ENCODE measurements at regions not wholly inside any gene's neighbourhood (a gene's known extent, or its start where the extent isn't known, plus 50 kb on each side); places are given as distances from the start of the nearest gene placed in this dataset.

- no peak overlapping the region for H3K4me2 ChIP-seq (ENCODE audit: low read depth, low read length, poor library complexity, severe bottlenecking)
- no peak overlapping the region for H3K4me3 ChIP-seq (ENCODE audit: low read length, poor library complexity, severe bottlenecking)
- H3K4me1 ChIP-seq (ENCODE audit: insufficient read depth, low read length, poor library complexity, severe bottlenecking), result no peaks in the 10 kb centered on the region
- H3K9me3 ChIP-seq (ENCODE audit: insufficient read depth, low read depth, low read length), result no peaks in the 10 kb centered on the region
- no peaks in the 10 kb centered on the region for H3F3A ChIP-seq (ENCODE audit: low read depth)
- H3K27me3 ChIP-seq (ENCODE audit: insufficient read depth, low read length, poor library complexity, severe bottlenecking), result no peaks in the 10 kb centered on the region
- H3K9me2 ChIP-seq (replicated peaks; ENCODE audit: low read depth, low read length), result no peaks in the 10 kb centered on the region
- H3K79me2 ChIP-seq (ENCODE audit: insufficient read depth, low read length), result no peaks in the 10 kb centered on the region
- H3K9ac ChIP-seq (ENCODE audit: low read depth, low read length, poor library complexity, severe bottlenecking), result no peak overlapping the region
- H4K20me1 ChIP-seq (ENCODE audit: insufficient read depth, low read length, poor library complexity, severe bottlenecking), result no peaks in the 10 kb centered on the region
- TF ChIP-seq EZH2phosphoT487 (IDR thresholded peaks at IDR 0.05; ENCODE audit: borderline replicate concordance) (no peak), CTCF (conservative IDR thresholded peaks at IDR 0.05; ENCODE audit: low read length) (no peak)
- no peaks in the 10 kb centered on the region for H3K36me3 ChIP-seq (ENCODE audit: insufficient read depth, low read length)
- no peak overlapping the region for H2AFZ ChIP-seq (ENCODE audit: low read length)
These were observed 717.7 kb downstream of the LIG4 start for GRCh38 chr13:107497661-107498060.

- H3K36me3 ChIP-seq (ENCODE audit: insufficient read depth, low read length), result no peaks in the 10 kb centered on the region
- H4K20me1 ChIP-seq (ENCODE audit: insufficient read depth, low read length, poor library complexity, severe bottlenecking), result no peaks in the 10 kb centered on the region
- H3F3A ChIP-seq (ENCODE audit: low read depth), result no peaks in the 10 kb centered on the region
- H3K4me3 ChIP-seq (ENCODE audit: low read length, poor library complexity, severe bottlenecking), result no peak overlapping the region
- no peak overlapping the region for H3K9ac ChIP-seq (ENCODE audit: low read depth, low read length, poor library complexity, severe bottlenecking)
- H3K4me2 ChIP-seq (ENCODE audit: low read depth, low read length, poor library complexity, severe bottlenecking), result no peak overlapping the region
- H3K9me2 ChIP-seq (replicated peaks; ENCODE audit: low read depth, low read length), result no peaks in the 10 kb centered on the region
- TF ChIP-seq CTCF (conservative IDR thresholded peaks at IDR 0.05; ENCODE audit: low read length) (no peak), EZH2phosphoT487 (IDR thresholded peaks at IDR 0.05; ENCODE audit: borderline replicate concordance) (no peak)
- no peaks in the 10 kb centered on the region for H3K27me3 ChIP-seq (ENCODE audit: insufficient read depth, low read length, poor library complexity, severe bottlenecking)
- H3K4me1 ChIP-seq (ENCODE audit: insufficient read depth, low read length, poor library complexity, severe bottlenecking), result no peaks in the 10 kb centered on the region
- H2AFZ ChIP-seq (ENCODE audit: low read length), result no peak overlapping the region
- H3K79me2 ChIP-seq (ENCODE audit: insufficient read depth, low read length), result no peaks in the 10 kb centered on the region
- H3K9me3 ChIP-seq (ENCODE audit: insufficient read depth, low read depth, low read length), result no peaks in the 10 kb centered on the region
These were observed 722.1 kb downstream of the LIG4 start for GRCh38 chr13:107493266-107493665.

GRCh38 chr13:107482688-107483087 lies 732.6 kb downstream of the LIG4 start:
- no peaks in the 10 kb centered on the region for H3K27me3 ChIP-seq (ENCODE audit: insufficient read depth, low read length, poor library complexity, severe bottlenecking)
- TF ChIP-seq CTCF (conservative IDR thresholded peaks at IDR 0.05; ENCODE audit: low read length), result no peak
- TF ChIP-seq EZH2phosphoT487 (IDR thresholded peaks at IDR 0.05; ENCODE audit: borderline replicate concordance), result no peak

More at GRCh38 chr13:107482688-107483087, 732.6 kb downstream of the LIG4 start:
- Histone ChIP-seq H3K9me2 (replicated peaks; ENCODE audit: low read depth, low read length) (no peaks in the 10 kb centered on the region), H3K4me3 (ENCODE audit: low read length, poor library complexity, severe bottlenecking) (no peak overlapping the region), H3K9me3 (ENCODE audit: insufficient read depth, low read depth, low read length) (no peaks in the 10 kb centered on the region), H4K20me1 (ENCODE audit: insufficient read depth, low read length, poor library complexity, severe bottlenecking) (no peaks in the 10 kb centered on the region), H3K79me2 (ENCODE audit: insufficient read depth, low read length) (no peaks in the 10 kb centered on the region), H3K4me2 (ENCODE audit: low read depth, low read length, poor library complexity, severe bottlenecking) (no peak overlapping the region), H3K36me3 (ENCODE audit: insufficient read depth, low read length) (no peaks in the 10 kb centered on the region), H3K4me1 (ENCODE audit: insufficient read depth, low read length, poor library complexity, severe bottlenecking) (no peaks in the 10 kb centered on the region), H3K9ac (ENCODE audit: low read depth, low read length, poor library complexity, severe bottlenecking) (no peak overlapping the region), H3F3A (ENCODE audit: low read depth) (no peaks in the 10 kb centered on the region), H2AFZ (ENCODE audit: low read length) (no peak overlapping the region)
